ENCODE measurements at regions not wholly inside any gene's neighbourhood (a gene's known extent, or its start where the extent isn't known, plus 50 kb on each side); places are given as distances from the start of the nearest gene placed in this dataset.
"Not testable (repeated sequence)": the region's sequence is repeated elsewhere in the genome, so short reads cannot be mapped to it uniquely, and the experiment has no call there.

GRCh38 chr16:77062878-77063675 lies 127.9 kb upstream of the MON1B start:
- DNase-seq (ENCODE audit: low read depth, low spot score), result no peak

- no peak for DNase-seq (ENCODE audit: low read depth, low spot score)
These were observed 127.3 kb upstream of the MON1B start for GRCh38 chr16:77063676-77064016.

- no peak for DNase-seq (ENCODE audit: low read depth, low spot score)
These were observed 127.0 kb upstream of the MON1B start for GRCh38 chr16:77064037-77064436.

- no peak for DNase-seq (ENCODE audit: low read depth, low spot score)
These were observed 124.0 kb upstream of the MON1B start for GRCh38 chr16:77066896-77067496.

GRCh38 chr16:77067900-77068299 lies 123.1 kb upstream of the MON1B start:
- DNase-seq (ENCODE audit: low read depth, low spot score), result no peak

- no peak for DNase-seq (ENCODE audit: low read depth, low spot score)
These were observed 122.6 kb upstream of the MON1B start for GRCh38 chr16:77068402-77068801.

GRCh38 chr16:77069929-77070328 lies 121.1 kb upstream of the MON1B start:
- no peak for DNase-seq (ENCODE audit: low read depth, low spot score)

- no peak for DNase-seq (ENCODE audit: low read depth, low spot score)
These were observed 120.3 kb upstream of the MON1B start for GRCh38 chr16:77070683-77071082.

- DNase-seq (ENCODE audit: low read depth, low spot score), result no peak
These were observed 114.2 kb upstream of the MON1B start for GRCh38 chr16:77076839-77077238.

- DNase-seq (ENCODE audit: low read depth, low spot score), result no peak
These were observed 113.6 kb upstream of the MON1B start for GRCh38 chr16:77077256-77077922.

- DNase-seq (ENCODE audit: low read depth, low spot score), result no peak
These were observed 105.0 kb upstream of the MON1B start for GRCh38 chr16:77085981-77086380.

GRCh38 chr16:77090062-77090461 lies 100.9 kb upstream of the MON1B start:
- peak; percentile 15 for DNase-seq (ENCODE audit: low read depth, low spot score)

- DNase-seq (ENCODE audit: low read depth, low spot score), result no peak
These were observed 97.7 kb upstream of the MON1B start for GRCh38 chr16:77093309-77093708.

- no peak for DNase-seq (ENCODE audit: low read depth, low spot score)
These were observed 97.0 kb upstream of the MON1B start for GRCh38 chr16:77093999-77094398.

- no peak for DNase-seq (ENCODE audit: low read depth, low spot score)
These were observed 79.9 kb upstream of the MON1B start for GRCh38 chr16:77111056-77111565.

- DNase-seq (ENCODE audit: low read depth, low spot score), result no peak
These were observed 78.2 kb upstream of the MON1B start for GRCh38 chr16:77112746-77113145.

- DNase-seq (ENCODE audit: low read depth, low spot score), result no peak
These were observed 77.2 kb upstream of the MON1B start for GRCh38 chr16:77113835-77114234.

GRCh38 chr16:77114361-77114760 lies 76.6 kb upstream of the MON1B start:
- DNase-seq (ENCODE audit: low read depth, low spot score), result not testable (repeated sequence)

- no peak for DNase-seq (ENCODE audit: low read depth, low spot score)
These were observed 74.1 kb upstream of the MON1B start for GRCh38 chr16:77116856-77117255.

GRCh38 chr16:77117707-77118106 lies 73.3 kb upstream of the MON1B start:
- DNase-seq (ENCODE audit: low read depth, low spot score), result no peak

GRCh38 chr16:77131398-77131797 lies 59.6 kb upstream of the MON1B start:
- no peak for DNase-seq (ENCODE audit: low read depth, low spot score)

GRCh38 chr16:77132051-77132618 lies 58.9 kb upstream of the MON1B start:
- no peak for DNase-seq (ENCODE audit: low read depth, low spot score)

Data from astrocyte of the hippocampus (primary cell).